GM19035 (cell line): ENCODE measurements at regions not wholly inside any gene's neighbourhood (a gene's known extent, or its start where the extent isn't known, plus 50 kb on each side); places are given as distances from the start of the nearest gene placed in this dataset.

ENCODE experiments used
- ATAC-seq: cut with Tn5 transposase; IDR thresholded peaks from one replicate; pipeline ENCODE4 v1.9.1; 2021; ENCODE audit not compliant: unreplicated experiment

DNA sequence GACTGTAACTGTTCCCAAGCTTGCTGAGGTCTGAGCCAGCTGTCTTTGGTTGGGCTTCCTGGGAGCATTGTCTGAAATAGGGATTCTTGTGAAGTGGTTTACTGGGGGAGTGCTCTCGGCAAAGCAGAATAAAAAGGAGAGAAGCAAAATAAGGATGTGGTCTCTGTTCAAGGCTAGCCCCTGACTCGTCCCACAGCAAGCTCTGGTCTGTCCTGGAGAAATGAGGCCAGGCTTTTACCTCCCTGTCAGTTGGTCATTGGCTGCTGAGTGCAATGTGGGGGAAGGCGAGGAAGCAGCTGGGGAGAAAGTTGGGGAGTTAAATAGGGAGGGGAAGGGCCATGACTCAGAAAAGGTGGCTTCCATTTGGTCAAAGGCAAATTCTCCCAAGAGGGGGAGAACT lies 303.9 kb upstream of the DUSP10 start:
- no peak for ATAC-seq

DNA sequence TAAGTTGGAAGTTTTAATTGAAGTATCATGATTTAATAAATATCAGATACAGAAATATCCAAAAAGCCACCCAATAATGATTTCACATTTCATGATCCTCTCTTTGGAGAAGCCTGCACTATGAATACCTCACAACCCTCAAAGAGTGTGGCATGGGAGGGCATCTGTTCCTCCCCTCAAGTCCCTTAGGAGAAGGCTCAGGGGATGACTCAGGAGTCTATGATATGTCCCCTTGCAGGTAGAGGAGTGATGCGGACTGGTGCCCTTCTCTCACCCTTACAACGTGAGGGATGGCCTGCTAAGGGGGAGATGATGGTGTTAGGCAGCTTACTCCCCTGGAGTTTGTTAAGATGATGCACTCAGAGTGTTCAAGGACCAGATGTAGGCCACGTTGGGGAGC lies 303.3 kb upstream of the DUSP10 start:
- no peak for ATAC-seq

DNA sequence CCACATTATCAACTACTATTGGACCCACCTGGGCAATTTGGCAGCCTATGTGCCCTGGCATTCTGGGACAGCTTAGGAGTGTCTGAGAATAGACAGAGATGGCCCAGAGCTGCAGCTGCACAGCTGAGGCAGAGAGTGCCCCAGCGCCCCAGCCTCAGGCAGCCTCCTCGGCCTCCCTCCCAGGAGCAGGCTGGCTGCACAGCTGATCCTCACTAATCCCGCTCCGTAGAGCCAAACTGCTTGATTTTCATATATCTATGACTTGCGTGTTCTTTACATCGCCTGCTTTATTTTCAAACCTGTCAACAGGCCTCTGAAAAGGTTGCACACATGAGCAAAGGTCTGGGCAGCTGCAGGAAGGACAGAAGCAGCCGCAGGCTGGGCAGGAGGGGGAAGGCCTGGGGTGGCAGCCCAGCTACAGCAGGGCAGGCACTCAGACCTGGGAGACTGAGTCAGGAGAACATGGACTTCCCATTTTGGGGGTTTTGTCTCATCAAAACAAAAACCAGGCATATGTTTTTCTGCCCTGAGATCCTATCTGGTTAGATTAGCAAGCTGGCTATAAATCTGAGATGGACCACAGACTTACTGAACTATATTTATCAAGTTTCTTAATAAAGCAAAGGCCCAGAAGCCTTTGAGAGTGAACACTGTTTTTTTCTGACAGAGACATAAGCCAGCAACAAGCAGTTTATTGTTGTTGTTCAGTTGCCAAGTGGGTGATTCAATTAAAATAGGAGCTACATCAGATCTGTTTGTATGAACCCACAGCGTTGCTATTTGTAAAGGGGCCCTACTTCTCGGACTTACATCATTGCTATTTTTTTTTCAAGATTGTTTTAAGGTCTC lies 301.8 kb upstream of the DUSP10 start:
- ATAC-seq = no peak

DNA sequence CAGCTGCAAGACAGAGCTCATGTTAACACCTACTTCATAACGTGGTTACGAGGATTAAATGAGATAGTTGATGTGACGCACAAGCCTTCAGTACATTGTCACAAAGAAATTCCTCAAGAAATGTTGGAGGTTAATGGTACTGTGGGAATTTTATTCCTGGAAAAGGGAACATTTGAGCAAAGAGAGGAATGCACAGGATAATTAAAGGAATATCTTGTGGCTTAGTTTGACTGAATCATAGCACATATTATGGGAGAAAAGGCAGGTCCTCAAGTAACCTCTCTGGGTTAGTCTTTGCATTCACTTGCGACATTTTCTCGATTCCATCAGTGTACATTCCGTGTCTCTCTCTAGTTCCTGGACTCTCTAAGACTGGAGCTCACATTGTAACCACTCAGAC lies 300.2 kb upstream of the DUSP10 start:
- ATAC-seq = no peak

DNA sequence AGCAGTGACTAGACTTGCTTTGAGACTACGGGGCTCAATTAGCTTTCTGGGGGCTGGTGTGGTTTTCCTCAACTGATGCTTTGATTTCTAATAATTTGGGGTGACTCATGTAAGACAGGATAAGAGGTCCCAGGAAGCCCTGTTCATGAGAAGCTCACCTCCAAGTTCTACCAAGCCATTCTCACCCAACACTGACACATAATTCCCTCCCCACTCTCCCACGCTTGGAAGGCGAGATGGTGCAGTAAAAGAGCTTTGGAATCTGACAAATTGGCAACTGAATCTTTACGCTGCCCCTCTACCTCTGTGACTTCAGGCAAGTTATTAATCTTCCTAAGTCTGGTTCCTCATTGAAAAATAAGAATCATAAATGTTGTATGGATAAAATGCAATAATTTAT lies 299.1 kb upstream of the DUSP10 start:
- no peak for ATAC-seq

DNA sequence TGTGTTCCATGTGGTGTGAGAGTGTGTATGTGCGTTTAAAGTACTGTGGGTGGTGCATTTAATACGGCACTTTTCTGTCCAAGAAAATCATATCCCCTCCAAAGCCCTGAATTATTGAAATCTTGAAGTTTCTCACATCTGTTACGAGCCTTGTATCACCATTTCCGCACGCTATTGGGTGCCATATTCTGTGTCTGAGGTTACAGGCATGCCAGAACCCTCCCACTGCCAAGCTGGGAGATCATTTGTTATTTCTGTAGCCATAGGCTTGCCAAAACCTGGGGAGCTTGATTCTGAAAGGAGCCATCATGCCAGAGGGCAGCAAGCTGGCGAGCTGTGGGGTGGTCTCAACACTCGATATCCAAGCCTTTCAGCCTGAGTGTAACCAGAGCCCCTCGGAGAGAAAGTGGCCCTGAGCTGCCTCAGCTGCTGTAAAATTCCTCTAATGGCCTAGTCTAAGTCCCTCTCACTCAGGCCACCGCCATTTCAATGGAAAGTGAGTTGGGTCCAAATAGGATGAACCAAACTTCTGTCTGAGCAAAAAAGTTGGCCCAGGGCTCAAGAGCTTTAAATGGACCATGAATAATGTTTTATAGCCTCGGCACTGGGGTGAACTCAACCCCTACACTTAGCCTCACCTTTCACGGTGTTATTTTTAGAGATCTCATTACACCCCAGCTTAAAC lies 298.4 kb upstream of the DUSP10 start:
- ATAC-seq = no peak

DNA sequence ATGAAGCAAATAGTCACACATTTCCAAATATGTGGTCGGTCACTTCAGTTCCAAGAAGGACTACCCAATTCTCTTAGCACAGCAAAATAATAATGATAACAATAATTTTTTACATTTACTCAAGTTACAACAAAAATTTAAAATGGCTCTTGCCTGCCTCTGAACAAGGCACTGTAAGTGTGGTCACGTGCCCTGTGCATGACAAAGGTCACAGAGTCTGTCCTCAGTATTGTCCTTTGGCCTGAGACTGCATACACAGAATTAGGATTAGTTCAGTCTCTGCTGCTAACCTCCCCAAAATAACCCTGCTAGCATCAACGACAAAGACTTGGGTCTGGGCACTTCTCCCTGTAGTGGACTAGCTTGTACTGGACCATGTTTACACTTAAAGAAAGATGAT lies 297.1 kb upstream of the DUSP10 start:
- no peak for ATAC-seq

DNA sequence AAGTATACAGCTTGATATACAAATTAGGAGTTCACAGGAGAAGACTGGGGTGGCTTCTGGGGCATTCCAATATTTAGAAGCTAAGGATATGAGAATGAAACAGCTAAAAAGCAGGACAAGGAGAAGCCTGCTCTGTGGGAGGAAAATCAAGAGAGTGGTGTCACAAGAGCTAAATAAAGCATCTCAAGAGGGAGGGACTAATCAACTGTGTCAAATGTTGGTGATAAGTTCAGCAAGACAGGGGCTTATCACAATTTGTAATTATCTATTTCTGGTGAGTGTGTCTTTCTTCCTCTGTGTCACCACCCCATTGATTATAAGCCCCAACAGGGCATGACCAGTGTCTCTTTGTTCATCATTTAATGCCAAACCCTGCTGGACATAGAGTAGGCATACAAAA lies 295.8 kb upstream of the DUSP10 start:
- no peak for ATAC-seq

DNA sequence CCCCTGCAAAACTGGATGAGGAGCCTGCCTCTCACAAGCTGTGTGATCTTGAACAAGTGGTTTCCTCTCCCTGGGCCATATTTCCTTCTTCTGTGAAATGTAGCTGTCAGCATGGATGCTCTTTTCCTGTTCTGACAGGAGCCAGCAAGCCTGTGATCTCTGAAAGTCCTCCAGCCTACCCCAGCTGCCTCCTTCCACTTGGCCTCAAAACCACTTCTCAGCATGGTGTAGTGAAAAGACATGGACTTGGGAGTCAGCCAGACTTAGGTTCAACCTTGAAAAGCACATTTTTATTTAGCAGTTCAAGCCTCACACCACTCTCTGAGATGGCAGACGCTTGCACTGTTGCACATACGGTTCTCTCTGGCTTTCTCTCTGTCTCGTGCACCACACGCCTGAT lies 292.9 kb upstream of the DUSP10 start:
- ATAC-seq = no peak

DNA sequence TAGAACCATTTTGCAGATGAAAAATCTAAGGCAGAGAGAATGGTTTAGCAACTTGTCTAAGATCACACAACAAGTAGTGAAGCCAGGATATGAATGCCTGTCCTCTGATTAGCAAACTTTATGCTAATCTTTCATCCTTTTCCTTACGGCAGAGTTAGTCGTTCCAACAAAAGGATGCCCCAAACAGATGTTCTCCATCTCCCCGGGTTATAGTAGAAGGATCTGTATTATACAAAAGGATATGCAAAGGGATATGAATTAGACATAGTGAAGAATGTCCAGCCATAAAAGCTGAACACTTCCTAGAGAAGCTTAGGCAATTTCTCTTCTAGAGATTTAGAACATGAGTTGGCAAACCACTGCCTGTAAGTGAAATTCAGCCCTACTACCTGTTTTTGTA lies 291.6 kb upstream of the DUSP10 start:
- ATAC-seq = no peak

DNA sequence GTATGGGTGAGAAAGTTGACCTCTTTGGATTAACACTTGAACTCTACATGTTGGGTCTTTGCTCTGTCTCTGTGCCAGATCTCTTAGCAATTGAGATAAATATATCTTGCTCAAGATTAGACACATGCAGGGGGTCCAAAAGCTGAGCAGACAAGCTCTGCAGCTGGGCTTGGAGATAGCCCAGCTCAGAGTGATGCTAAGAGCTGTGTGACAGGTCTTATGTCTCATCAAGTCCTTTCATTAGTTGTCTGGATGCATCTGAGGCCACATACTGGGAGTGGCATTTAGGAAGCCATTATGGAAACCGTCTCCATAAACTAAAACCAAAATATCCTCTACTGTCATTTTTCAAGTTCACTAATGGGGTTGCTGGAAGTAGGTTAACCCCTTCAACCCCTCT lies 289.4 kb upstream of the DUSP10 start:
- ATAC-seq = no peak

DNA sequence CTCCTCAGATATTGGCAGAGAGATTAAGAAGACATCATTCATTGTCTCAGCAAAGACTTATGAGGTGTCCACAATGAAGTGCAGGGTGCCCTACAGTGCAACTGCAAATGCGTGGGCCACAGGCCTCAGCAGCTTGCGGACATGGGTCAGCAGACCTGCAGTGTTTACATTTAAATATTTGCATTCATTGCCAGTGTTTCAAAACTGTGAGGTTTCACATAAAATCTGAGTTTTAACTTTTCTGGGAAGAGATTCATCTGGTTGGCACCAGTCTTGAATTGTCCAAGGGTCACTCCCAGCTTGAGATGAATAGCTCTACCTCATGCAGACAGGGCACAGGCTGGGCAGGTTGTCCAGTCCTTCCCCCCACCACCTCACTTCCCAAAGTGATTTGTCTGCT lies 286.8 kb upstream of the DUSP10 start:
- ATAC-seq = no peak

DNA sequence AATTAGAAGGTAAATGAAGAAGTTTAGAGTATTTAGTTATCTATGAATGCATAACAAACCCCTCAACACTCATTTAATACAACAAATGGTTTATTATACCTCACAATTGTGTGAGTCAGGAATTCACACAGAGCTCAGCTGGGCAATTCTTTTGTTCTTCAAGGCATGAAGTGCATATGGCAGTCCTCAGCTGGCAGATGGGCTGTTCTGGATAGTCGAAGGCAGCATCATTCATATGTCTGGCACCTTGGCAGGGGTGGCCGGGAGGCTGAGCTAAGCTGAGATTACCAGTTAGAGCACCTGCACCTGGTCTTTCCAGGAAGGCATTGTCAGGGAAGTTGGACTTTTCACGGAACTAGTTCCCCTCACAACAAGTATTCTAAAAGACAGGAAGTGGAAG lies 286.2 kb upstream of the DUSP10 start:
- ATAC-seq = no peak

DNA sequence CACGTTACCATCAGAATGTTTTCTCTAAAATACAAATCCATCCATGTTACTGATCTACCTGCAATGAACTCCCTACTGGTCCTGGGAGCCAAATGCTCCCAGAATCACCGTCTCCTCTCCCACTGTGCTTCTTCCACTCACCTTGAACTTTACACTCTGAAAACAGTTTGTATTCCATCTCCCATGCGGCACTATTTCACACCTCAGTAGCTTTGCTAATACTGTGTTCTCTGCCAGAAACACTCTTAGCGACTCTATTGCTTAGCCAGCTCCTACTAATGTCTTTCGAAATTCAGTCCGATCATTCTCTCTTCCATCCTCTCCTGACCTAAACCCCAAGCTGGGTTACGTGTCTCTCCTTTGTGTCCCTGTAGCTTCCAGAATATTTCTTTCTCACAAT lies 284.4 kb upstream of the DUSP10 start:
- no peak for ATAC-seq

DNA sequence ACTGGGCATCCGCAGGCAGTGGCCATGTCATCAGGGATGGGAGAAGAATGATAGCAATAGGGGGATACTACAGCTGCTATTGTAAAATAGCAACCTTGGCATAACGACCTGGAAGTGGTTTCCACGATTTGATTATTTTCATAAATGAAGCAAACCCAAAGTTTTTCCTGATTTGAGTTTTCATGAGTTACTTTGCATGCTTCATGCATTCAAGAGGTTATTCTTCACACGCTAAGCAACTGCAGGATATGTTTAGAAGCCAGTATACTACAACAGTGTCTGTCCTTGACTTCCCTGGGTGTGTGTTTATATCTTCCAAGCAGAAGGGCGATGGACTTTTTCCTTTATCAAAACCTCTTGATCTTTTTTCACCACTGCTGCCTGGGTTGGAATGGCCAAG lies 281.1 kb upstream of the DUSP10 start:
- ATAC-seq = no peak

DNA sequence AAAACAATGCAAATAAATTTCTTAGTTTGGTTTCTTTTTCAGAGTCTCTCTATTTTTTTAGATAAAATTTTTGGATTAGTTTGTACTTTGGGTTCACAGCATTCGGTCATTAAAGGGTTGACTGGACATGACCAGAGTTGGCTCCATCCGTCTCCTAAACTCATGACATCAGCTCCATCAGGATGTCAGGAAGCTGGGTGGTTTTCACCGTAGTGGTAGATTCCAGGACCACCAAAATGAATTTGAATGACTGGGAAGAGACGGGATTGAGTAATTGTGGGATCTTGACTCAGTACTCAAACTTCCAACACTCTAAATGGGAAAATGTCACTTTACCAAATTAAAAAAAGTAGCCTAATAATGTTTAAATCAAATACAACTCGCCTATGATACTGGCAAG lies 279.2 kb upstream of the DUSP10 start:
- no peak for ATAC-seq

DNA sequence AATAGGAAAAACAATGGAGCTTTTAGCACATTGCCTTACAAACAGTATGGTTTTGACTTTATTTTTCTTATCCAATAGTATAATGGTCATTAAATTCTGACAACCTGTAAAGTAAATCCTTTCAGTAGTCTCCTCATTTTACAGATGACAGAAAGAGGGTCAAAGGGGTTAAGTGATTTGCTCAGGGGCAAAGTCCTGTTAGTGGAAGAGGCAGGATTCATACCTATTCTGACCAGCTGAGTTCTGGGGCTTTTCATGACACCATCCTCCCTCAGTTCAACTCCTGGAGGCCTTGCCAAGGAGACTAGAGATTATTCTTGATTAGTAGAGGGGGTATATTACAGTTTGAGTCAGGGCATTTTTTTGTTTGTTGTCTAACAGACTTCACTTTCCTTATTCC lies 278.7 kb upstream of the DUSP10 start:
- ATAC-seq = no peak

DNA sequence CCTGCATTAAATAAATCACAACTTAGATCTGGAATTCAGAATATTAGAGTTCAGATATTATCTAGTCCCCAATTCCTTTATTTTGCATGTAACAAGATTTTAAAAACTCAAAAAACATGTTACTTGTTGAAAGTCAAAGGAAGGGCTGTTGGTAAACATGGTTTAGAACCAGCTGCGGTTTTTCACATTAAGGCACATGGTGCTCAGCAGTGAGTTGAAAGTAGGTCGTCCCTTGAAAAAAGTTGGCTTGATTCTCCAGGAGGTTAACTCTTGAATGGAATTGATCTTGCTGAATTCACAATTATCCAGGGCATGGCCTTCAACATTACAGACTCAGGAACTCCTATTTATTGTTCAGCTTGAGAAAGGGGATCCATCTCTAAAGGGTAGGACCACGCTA lies 277.1 kb upstream of the DUSP10 start:
- no peak for ATAC-seq

DNA sequence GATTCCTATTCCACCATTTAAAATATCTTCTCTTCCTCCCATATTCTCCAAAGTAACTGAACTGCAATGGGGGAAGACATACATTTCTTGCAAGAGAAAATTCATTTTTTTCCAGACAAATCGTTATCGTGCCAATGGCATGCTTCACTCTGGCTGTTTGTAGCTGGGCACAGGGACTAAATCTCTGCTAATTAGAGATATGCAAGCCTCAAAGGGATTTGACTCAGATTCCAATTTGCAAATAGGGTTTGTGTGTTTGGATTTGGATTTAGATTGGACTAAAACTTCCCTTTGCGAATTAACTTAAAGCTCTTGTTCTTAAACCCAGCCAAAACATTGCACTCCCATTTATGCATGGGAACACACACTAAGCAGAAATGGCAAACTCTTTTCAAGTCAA lies 276.2 kb upstream of the DUSP10 start:
- ATAC-seq = no peak

DNA sequence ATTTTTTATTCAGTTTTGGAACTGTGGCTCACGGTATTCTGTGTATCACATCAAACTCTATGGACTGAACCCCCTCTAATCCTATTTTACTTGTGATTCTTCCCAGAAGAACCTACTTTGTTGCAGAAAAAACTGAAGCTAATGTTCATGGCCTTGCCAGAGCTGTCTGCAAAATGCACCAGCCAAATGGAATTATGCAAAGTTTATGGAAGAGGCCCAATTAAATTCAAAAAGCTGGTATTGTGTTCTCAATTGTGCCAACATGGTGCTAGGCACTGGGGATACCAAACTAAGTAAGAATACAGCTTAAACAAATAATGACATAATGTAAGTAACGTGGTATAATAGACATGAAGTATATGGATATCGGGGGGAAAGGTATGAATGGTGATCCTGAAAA lies 273.8 kb upstream of the DUSP10 start:
- ATAC-seq = no peak

DNA sequence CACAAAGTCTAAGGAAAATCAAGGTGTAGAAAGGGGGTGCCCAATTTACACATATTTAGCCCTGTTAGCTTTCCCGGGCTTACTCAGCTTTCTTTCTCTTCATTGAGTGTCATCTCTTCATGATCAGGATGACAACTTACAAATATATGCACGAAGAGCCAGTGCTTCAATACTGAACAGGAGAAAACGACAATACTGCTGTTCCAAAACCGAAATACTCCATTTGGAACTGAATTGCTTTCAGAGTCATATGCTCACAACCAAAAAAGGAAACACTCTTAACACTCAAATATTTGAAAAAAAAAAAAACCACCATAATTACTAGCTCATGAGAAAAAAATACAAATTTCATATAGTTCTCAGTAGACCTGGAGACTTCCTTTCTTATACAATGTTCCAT lies 272.1 kb upstream of the DUSP10 start:
- no peak for ATAC-seq

DNA sequence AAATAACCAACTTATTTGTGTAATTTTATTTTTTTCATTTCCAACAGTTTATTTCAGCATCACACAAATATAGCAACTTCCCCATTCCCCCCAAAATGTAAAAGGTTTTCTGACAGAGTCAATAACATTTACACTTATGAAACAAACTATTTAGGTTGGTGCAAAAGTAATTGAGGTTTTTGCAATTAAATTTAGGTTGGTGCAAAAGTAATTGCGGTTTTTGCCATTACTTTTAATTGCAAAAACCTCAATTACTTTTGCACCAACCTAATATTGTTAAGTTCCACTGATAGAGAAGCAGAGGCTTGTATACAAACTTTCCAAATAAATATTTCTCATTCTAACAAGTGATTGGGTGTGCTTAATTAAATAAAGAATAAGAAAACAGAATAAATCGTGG lies 270.9 kb upstream of the DUSP10 start:
- ATAC-seq = no peak

DNA sequence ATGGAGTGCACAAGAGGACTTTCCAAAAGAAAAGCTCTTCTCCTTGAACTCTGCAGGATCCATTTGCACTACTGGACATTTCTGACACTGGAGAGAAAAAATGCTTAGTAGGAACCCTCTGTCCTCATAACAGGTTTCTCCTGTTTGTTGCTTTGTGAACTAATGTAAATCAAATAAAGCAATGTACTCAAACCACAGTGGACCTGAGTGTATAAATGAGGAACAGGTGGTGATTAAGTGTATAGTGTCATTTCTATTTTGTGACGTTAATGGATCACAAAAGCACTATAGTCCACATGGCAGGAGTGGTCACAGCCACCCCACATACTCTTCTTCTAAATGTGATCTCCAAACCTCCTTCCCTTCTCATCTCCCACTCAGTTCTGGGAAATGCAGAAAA lies 268.4 kb upstream of the DUSP10 start:
- no peak for ATAC-seq
